ENCODE measurements at regions not wholly inside any gene's neighbourhood (a gene's known extent, or its start where the extent isn't known, plus 50 kb on each side); places are given as distances from the start of the nearest gene placed in this dataset.

DNA sequence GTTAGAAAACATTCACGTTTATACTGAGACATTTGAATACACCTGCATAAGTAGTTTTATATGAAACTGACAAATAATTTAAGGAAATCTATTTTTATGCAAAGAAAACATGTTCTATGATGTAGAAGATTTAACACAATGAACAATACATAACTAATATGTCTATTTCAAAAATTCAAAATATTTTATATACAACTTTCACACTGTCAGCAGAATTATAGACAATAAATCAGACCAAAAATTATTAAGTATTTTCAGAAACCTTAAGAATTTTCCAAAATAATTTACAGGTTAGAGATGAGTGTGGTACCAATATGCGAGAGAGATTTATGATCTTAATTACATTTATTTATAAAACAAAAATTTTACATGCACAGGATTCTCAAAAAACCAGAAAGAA is 1561.0 kb upstream of the ZEB2 start:
- intact Hi-C loops (cut with DNase I) = no loop called here
- ATAC-seq (no peak), DNase-seq (no peak)
- H3K27ac ChIP-seq = no peak overlapping the region
- TF ChIP-seq, protein P1, sequence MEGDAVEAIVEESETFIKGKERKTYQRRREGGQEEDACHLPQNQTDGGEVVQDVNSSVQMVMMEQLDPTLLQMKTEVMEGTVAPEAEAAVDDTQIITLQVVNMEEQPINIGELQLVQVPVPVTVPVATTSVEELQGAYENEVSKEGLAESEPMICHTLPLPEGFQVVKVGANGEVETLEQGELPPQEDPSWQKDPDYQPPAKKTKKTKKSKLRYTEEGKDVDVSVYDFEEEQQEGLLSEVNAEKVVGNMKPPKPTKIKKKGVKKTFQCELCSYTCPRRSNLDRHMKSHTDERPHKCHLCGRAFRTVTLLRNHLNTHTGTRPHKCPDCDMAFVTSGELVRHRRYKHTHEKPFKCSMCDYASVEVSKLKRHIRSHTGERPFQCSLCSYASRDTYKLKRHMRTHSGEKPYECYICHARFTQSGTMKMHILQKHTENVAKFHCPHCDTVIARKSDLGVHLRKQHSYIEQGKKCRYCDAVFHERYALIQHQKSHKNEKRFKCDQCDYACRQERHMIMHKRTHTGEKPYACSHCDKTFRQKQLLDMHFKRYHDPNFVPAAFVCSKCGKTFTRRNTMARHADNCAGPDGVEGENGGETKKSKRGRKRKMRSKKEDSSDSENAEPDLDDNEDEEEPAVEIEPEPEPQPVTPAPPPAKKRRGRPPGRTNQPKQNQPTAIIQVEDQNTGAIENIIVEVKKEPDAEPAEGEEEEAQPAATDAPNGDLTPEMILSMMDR (IDR thresholded peaks at IDR 0.05) = no peak
- no peaks in the 10 kb centered on the region for H3K4me1 ChIP-seq
- H3K9me3 ChIP-seq = no peaks in the 10 kb centered on the region
- 84 to 90% (median 90%) methylated on average over 2 of the region's 2 CpGs for WGBS, 3 donors
- no peak overlapping the region for H3K4me3 ChIP-seq
- H3K27me3 ChIP-seq (ENCODE audit: insufficient read depth in 3 of 3, low read length in 2 of 3) = no peaks in the 10 kb centered on the region
- no peaks in the 10 kb centered on the region for H3K36me3 ChIP-seq (ENCODE audit: insufficient read depth in 1 of 2, low read depth in 1 of 2)

DNA sequence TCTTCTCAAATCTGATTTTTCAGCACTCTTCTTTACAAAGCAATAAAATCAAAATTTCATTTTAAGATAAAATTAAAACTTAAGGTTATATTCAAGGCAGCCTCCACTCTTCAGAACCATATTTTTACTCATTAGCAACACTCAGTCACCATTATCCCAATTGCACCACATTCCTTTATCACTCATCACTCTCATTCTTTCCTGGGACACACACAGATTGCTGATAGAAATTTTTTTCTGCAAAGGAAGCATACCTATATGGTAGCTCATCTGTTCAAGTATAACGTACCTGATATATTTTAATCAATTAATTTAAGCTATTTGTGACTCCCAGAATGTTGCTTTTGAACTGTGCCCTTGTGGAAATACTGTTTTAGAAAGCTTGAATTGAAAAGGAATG is 1559.3 kb upstream of the ZEB2 start:
- no peaks in the 10 kb centered on the region for H3K9me3 ChIP-seq
- no peaks in the 10 kb centered on the region for H3K36me3 ChIP-seq (ENCODE audit: insufficient read depth in 1 of 2, low read depth in 1 of 2)
- ATAC-seq (no peak), DNase-seq (no peak)
- TF ChIP-seq, protein P1 (IDR thresholded peaks at IDR 0.05) = no peak
- no peak overlapping the region for H3K4me3 ChIP-seq
- WGBS, 3 donors = 74 to 86% (median 79%) methylated on average over 1 of the region's 1 CpG
- H3K4me1 ChIP-seq = no peaks in the 10 kb centered on the region
- H3K27me3 ChIP-seq (ENCODE audit: insufficient read depth in 3 of 3, low read length in 2 of 3) = no peaks in the 10 kb centered on the region
- no peak overlapping the region for H3K27ac ChIP-seq
- intact Hi-C loops (cut with DNase I) = no loop called here

DNA sequence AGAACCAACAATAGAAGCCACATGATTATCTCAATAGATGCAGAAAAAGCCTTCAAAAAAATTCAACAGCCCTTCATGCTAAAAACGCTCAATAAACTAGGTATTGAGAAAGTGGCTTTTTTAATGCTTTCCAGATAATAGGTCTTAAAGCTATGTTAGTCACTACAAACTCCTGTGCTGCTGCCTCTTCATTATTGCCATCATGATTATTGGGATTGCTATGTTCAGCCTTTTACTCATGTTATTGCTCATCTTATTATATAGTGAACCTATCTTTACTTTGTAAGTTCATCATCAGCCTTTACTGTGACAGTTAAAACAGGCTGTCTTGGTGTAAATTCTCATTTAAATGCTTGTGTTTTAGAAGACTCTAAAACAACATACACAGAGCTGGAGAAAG is 1557.2 kb upstream of the ZEB2 start:
- 84 to 93% (median 90%) methylated on average over 1 of the region's 1 CpG for WGBS, 3 donors
- Histone ChIP-seq H3K36me3 (ENCODE audit: insufficient read depth in 1 of 2, low read depth in 1 of 2) (no peaks in the 10 kb centered on the region), H3K4me1 (no peaks in the 10 kb centered on the region), H3K4me3 (no peak overlapping the region), H3K9me3 (no peaks in the 10 kb centered on the region), H3K27me3 (ENCODE audit: insufficient read depth in 3 of 3, low read length in 2 of 3) (no peaks in the 10 kb centered on the region), H3K27ac (no peak overlapping the region)
- TF ChIP-seq, protein P1 (IDR thresholded peaks at IDR 0.05) = no peak
- intact Hi-C loops (cut with DNase I) = no loop called here
- no peak for DNase-seq
- no peak for ATAC-seq

DNA sequence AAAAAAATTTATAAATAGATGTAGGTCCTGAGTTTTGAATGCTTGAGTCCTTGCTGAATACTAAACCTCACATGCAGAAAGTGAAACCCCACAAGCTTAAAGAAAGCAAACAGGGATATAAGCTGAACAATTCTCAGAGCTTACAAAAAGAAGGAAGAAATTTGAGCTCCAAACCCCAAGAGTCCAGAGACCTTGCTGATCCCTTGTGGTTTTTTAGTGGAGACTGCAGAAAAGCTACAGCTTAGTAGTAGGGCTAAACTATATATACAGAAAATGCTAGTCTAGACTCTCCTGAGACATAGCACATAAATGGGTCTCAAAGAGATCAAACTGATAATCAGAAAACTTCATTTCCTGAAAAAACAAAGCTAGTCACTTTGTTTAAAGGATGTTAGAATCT is 1548.1 kb upstream of the ZEB2 start:
- intact Hi-C loops (cut with DNase I) = no loop called here
- Histone ChIP-seq H3K27ac (no peak overlapping the region), H3K36me3 (ENCODE audit: insufficient read depth in 1 of 2, low read depth in 1 of 2) (no peaks in the 10 kb centered on the region), H3K4me3 (no peak overlapping the region), H3K9me3 (no peaks in the 10 kb centered on the region), H3K27me3 (ENCODE audit: insufficient read depth in 3 of 3, low read length in 2 of 3) (no peaks in the 10 kb centered on the region), H3K4me1 (no peaks in the 10 kb centered on the region)
- ATAC-seq (no peak), DNase-seq (no peak)
- TF ChIP-seq, protein P1 (IDR thresholded peaks at IDR 0.05) = no peak

DNA sequence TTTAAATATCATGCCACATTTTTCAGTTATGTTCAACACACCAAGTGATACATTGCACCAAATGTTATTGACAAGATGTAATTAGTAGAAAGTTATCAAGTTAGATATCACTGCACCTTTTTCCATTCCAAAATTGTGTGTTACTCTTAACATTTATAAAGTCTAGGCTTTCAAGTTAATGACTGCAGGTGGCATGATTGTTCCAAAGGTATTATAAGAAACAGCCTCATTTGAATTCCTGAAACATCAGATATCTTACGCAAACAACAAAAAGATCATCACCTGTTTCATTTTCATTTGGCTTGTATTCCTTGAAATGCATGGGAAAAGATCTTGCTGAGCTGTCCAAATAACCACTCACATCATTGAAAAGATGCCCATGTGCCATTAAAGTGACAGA is 1528.2 kb upstream of the ZEB2 start:
- Histone ChIP-seq H3K27me3 (ENCODE audit: insufficient read depth in 3 of 3, low read length in 2 of 3) (no peaks in the 10 kb centered on the region), H3K36me3 (ENCODE audit: insufficient read depth in 1 of 2, low read depth in 1 of 2) (no peaks in the 10 kb centered on the region), H3K9me3 (peaks cover 3% of the 10 kb centered on the region), H3K4me1 (no peaks in the 10 kb centered on the region), H3K4me3 (no peak overlapping the region), H3K27ac (no peak overlapping the region)
- intact Hi-C loops (cut with DNase I) = no loop called here
- 42 to 57% (median 55%) methylated on average over 1 of the region's 1 CpG for WGBS, 3 donors
- ATAC-seq = no peak
- TF ChIP-seq, protein P1 (IDR thresholded peaks at IDR 0.05) = no peak
- DNase-seq = no peak

All from psoas muscle (tissue), 7 donors.